ENCODE measurements at regions not wholly inside any gene's neighbourhood (a gene's known extent, or its start where the extent isn't known, plus 50 kb on each side); places are given as distances from the start of the nearest gene placed in this dataset.

GRCh38 chr15:35720019-35720418 is 174.1 kb upstream of the DPH6 start:
- no peak overlapping the region for H3K4me3 ChIP-seq
- 52 to 69% methylated on average over 2 of the region's 2 CpGs for WGBS, 2 donors

GRCh38 chr15:35720984-35721383 is 175.0 kb upstream of the DPH6 start:
- no peaks in the 10 kb centered on the region for H3K4me1 ChIP-seq
- 92 to 97% methylated on average over 2 of the region's 2 CpGs for WGBS, 2 donors
- H3K4me3 ChIP-seq = no peak overlapping the region
- no peaks in the 10 kb centered on the region for H3K9me3 ChIP-seq
- no peak overlapping the region for H3K27ac ChIP-seq
- TF ChIP-seq EP300 (IDR thresholded peaks at IDR 0.05) (no peak), POLR2A (IDR thresholded peaks at IDR 0.05) (no peak), CTCF (IDR thresholded peaks at IDR 0.05) (no peak)
- H3K27me3 ChIP-seq = no peaks in the 10 kb centered on the region
- no peak for DNase-seq (ENCODE audit: low spot score in 2 of 2)
- H3K36me3 ChIP-seq = no peaks in the 10 kb centered on the region

More at GRCh38 chr15:35720019-35720418, 174.1 kb upstream of the DPH6 start:
- DNase-seq (ENCODE audit: low spot score in 2 of 2) = no peak
- Histone ChIP-seq H3K4me1 (no peaks in the 10 kb centered on the region), H3K36me3 (no peaks in the 10 kb centered on the region), H3K27ac (no peak overlapping the region), H3K27me3 (no peaks in the 10 kb centered on the region), H3K9me3 (no peaks in the 10 kb centered on the region)
- TF ChIP-seq POLR2A (IDR thresholded peaks at IDR 0.05) (no peak), EP300 (IDR thresholded peaks at IDR 0.05) (no peak), CTCF (IDR thresholded peaks at IDR 0.05) (no peak)

GRCh38 chr15:35721751-35722150 is 175.8 kb upstream of the DPH6 start:
- Histone ChIP-seq H3K36me3 (no peaks in the 10 kb centered on the region), H3K4me1 (no peaks in the 10 kb centered on the region), H3K4me3 (no peak overlapping the region), H3K27me3 (no peaks in the 10 kb centered on the region), H3K9me3 (no peaks in the 10 kb centered on the region), H3K27ac (no peak overlapping the region)
- no peak for DNase-seq (ENCODE audit: low spot score in 2 of 2)
- TF ChIP-seq EP300 (IDR thresholded peaks at IDR 0.05) = no peak
- TF ChIP-seq CTCF (IDR thresholded peaks at IDR 0.05) = no peak
- no peak for TF ChIP-seq POLR2A (IDR thresholded peaks at IDR 0.05)
- 86 to 87% methylated on average over 4 of the region's 4 CpGs for WGBS, 2 donors

- Histone ChIP-seq H3K4me3 (no peak overlapping the region), H3K4me1 (no peaks in the 10 kb centered on the region), H3K27ac (no peak overlapping the region), H3K36me3 (no peaks in the 10 kb centered on the region), H3K27me3 (no peaks in the 10 kb centered on the region), H3K9me3 (no peaks in the 10 kb centered on the region)
- WGBS, 2 donors = 84 to 88% methylated on average over 3 of the region's 3 CpGs
- TF ChIP-seq EP300 (IDR thresholded peaks at IDR 0.05) = no peak
- TF ChIP-seq CTCF (IDR thresholded peaks at IDR 0.05) = no peak
- TF ChIP-seq POLR2A (IDR thresholded peaks at IDR 0.05) = no peak
- DNase-seq (ENCODE audit: low spot score in 2 of 2) = no peak
These were observed 176.5 kb upstream of the DPH6 start for GRCh38 chr15:35722501-35722900.

- H3K4me3 ChIP-seq = no peak overlapping the region
- DNase-seq (ENCODE audit: low spot score in 2 of 2) = no peak
- 57 to 69% methylated on average over 5 of the region's 5 CpGs for WGBS, 2 donors
- TF ChIP-seq POLR2A (IDR thresholded peaks at IDR 0.05) (no peak), CTCF (IDR thresholded peaks at IDR 0.05) (no peak), EP300 (IDR thresholded peaks at IDR 0.05) (no peak)
- no peaks in the 10 kb centered on the region for H3K27me3 ChIP-seq
- no peak overlapping the region for H3K27ac ChIP-seq
- H3K36me3 ChIP-seq = no peaks in the 10 kb centered on the region
- no peaks in the 10 kb centered on the region for H3K4me1 ChIP-seq
- H3K9me3 ChIP-seq = no peaks in the 10 kb centered on the region
These were observed 177.3 kb upstream of the DPH6 start for GRCh38 chr15:35723120-35723847.

All from tibial nerve (tissue), 4 donors.